MG63 (cell line): ENCODE measurements at regions not wholly inside any gene's neighbourhood (a gene's known extent, or its start where the extent isn't known, plus 50 kb on each side); places are given as distances from the start of the nearest gene placed in this dataset.
A peak's percentile ranks its signal among the peaks of the same experiment; 100 is the strongest.

ENCODE experiments used
- DNase-seq: peaks from one replicate; pipeline ENCODE4 v3.0.0-alpha.2; 2020
- H3K27me3 ChIP-seq: fragments of 250-450 bp; sonication (Bioruptor Pico); 2 replicates; pipeline ENCODE4 v1.5.1; 2020; ENCODE audit warnings: mild to moderate bottlenecking, moderate library complexity
- H3K36me3 ChIP-seq: fragments of 250-450 bp; sonication (Bioruptor Pico); 2 replicates; pipeline ENCODE4 v1.5.1; 2020; ENCODE audit warnings: mild to moderate bottlenecking, moderate library complexity
- H3K4me3 ChIP-seq: fragments of 250-450 bp; sonication (Bioruptor Pico); 2 replicates; pipeline ENCODE4 v1.5.1; 2020; ENCODE audit warnings: mild to moderate bottlenecking, moderate library complexity
- H3K9me3 ChIP-seq: fragments of 250-450 bp; sonication (Bioruptor Pico); 2 replicates; pipeline ENCODE4 v1.5.1; 2020; ENCODE audit warnings: mild to moderate bottlenecking, moderate library complexity

- no peak overlapping the region for H3K4me3 ChIP-seq
- no peaks in the 10 kb centered on the region for H3K27me3 ChIP-seq
- peaks cover 3% of the 10 kb centered on the region; the same call in 1 of the 2 replicates for H3K9me3 ChIP-seq
- H3K36me3 ChIP-seq = no peaks in the 10 kb centered on the region
- no peak for DNase-seq
Observed at GRCh38 chr18:25883091-25883490, 207.3 kb downstream of the SS18 start.

GRCh38 chr18:25881149-25881548 lies 209.3 kb downstream of the SS18 start:
- no peaks in the 10 kb centered on the region for H3K36me3 ChIP-seq
- H3K27me3 ChIP-seq = no peaks in the 10 kb centered on the region
- DNase-seq = no peak
- H3K9me3 ChIP-seq = no peaks in the 10 kb centered on the region
- no peak overlapping the region for H3K4me3 ChIP-seq

- Histone ChIP-seq H3K27me3 (no peaks in the 10 kb centered on the region), H3K9me3 (no peaks in the 10 kb centered on the region), H3K4me3 (no peak overlapping the region), H3K36me3 (no peaks in the 10 kb centered on the region)
- DNase-seq = no peak
Observed at GRCh38 chr18:25880441-25880840, 210.0 kb downstream of the SS18 start.

- H3K4me3 ChIP-seq = no peak overlapping the region
- no peak for DNase-seq
- H3K27me3 ChIP-seq = no peaks in the 10 kb centered on the region
- no peaks in the 10 kb centered on the region for H3K36me3 ChIP-seq
- H3K9me3 ChIP-seq = no peaks in the 10 kb centered on the region
Observed at GRCh38 chr18:25876330-25876948, 214.0 kb downstream of the SS18 start.

- H3K27me3 ChIP-seq = no peaks in the 10 kb centered on the region
- no peaks in the 10 kb centered on the region for H3K9me3 ChIP-seq
- no peak for DNase-seq
Observed at GRCh38 chr18:25875551-25876240, 214.7 kb downstream of the SS18 start.

GRCh38 chr18:25873833-25874232 lies 216.6 kb downstream of the SS18 start:
- DNase-seq = no peak
- Histone ChIP-seq H3K4me3 (no peak overlapping the region), H3K9me3 (no peaks in the 10 kb centered on the region), H3K27me3 (no peaks in the 10 kb centered on the region), H3K36me3 (no peaks in the 10 kb centered on the region)

More at GRCh38 chr18:25875551-25876240, 214.7 kb downstream of the SS18 start:
- Histone ChIP-seq H3K4me3 (no peak overlapping the region), H3K36me3 (no peaks in the 10 kb centered on the region)

- no peaks in the 10 kb centered on the region for H3K27me3 ChIP-seq
- H3K36me3 ChIP-seq = no peaks in the 10 kb centered on the region
- no peak overlapping the region for H3K4me3 ChIP-seq
- H3K9me3 ChIP-seq = no peaks in the 10 kb centered on the region
- no peak for DNase-seq
Observed at GRCh38 chr18:25866331-25866730, 224.1 kb downstream of the SS18 start.

GRCh38 chr18:25862881-25863600 lies 227.4 kb downstream of the SS18 start:
- no peaks in the 10 kb centered on the region for H3K27me3 ChIP-seq
- no peaks in the 10 kb centered on the region for H3K36me3 ChIP-seq
- no peaks in the 10 kb centered on the region for H3K9me3 ChIP-seq
- peak overlapping the region; percentile 21 for H3K4me3 ChIP-seq
- DNase-seq = peak; percentile 28

GRCh38 chr18:25853691-25854433 lies 236.6 kb downstream of the SS18 start:
- no peak overlapping the region for H3K4me3 ChIP-seq

GRCh38 chr18:25843791-25844190 lies 246.6 kb downstream of the SS18 start:
- Histone ChIP-seq H3K9me3 (no peaks in the 10 kb centered on the region), H3K36me3 (no peaks in the 10 kb centered on the region), H3K27me3 (no peaks in the 10 kb centered on the region), H3K4me3 (no peak overlapping the region)
- DNase-seq = no peak

More at GRCh38 chr18:25853691-25854433, 236.6 kb downstream of the SS18 start:
- no peak for DNase-seq
- Histone ChIP-seq H3K9me3 (no peaks in the 10 kb centered on the region), H3K27me3 (no peaks in the 10 kb centered on the region), H3K36me3 (no peaks in the 10 kb centered on the region)

- no peaks in the 10 kb centered on the region for H3K9me3 ChIP-seq
- no peak overlapping the region for H3K4me3 ChIP-seq
- no peak for DNase-seq
- H3K36me3 ChIP-seq = no peaks in the 10 kb centered on the region
- no peaks in the 10 kb centered on the region for H3K27me3 ChIP-seq
Observed at GRCh38 chr18:25842665-25843064, 247.7 kb downstream of the SS18 start.

GRCh38 chr18:25834061-25834460 lies 256.4 kb downstream of the SS18 start:
- Histone ChIP-seq H3K4me3 (no peak overlapping the region), H3K36me3 (no peaks in the 10 kb centered on the region), H3K9me3 (no peaks in the 10 kb centered on the region), H3K27me3 (no peaks in the 10 kb centered on the region)
- no peak for DNase-seq

GRCh38 chr18:25832001-25832604 lies 258.3 kb downstream of the SS18 start:
- H3K27me3 ChIP-seq = no peaks in the 10 kb centered on the region
- no peak overlapping the region for H3K4me3 ChIP-seq
- H3K9me3 ChIP-seq = no peaks in the 10 kb centered on the region
- DNase-seq = peak; percentile 58
- H3K36me3 ChIP-seq = no peaks in the 10 kb centered on the region

- Histone ChIP-seq H3K9me3 (no peaks in the 10 kb centered on the region), H3K4me3 (no peak overlapping the region), H3K36me3 (no peaks in the 10 kb centered on the region), H3K27me3 (no peaks in the 10 kb centered on the region)
- peak; percentile 63 for DNase-seq
Observed at GRCh38 chr18:25831301-25831701, 259.1 kb downstream of the SS18 start.

GRCh38 chr18:25830787-25831186 lies 259.6 kb downstream of the SS18 start:
- no peaks in the 10 kb centered on the region for H3K9me3 ChIP-seq
- no peaks in the 10 kb centered on the region for H3K36me3 ChIP-seq
- peak; percentile 86 for DNase-seq
- H3K27me3 ChIP-seq = no peaks in the 10 kb centered on the region
- H3K4me3 ChIP-seq = no peak overlapping the region

- no peak overlapping the region for H3K4me3 ChIP-seq
Observed at GRCh38 chr18:25827961-25828561, 262.4 kb downstream of the SS18 start.

More at GRCh38 chr18:25827961-25828561, 262.4 kb downstream of the SS18 start:
- no peaks in the 10 kb centered on the region for H3K27me3 ChIP-seq
- H3K9me3 ChIP-seq = no peaks in the 10 kb centered on the region
- H3K36me3 ChIP-seq = no peaks in the 10 kb centered on the region
- DNase-seq = peak; percentile 15
